HL-60/S4 treated with phorbol 12-myristate 13-acetate at 8.2 ng/mL for 4 days and 3 days (cell line): ENCODE measurements at regions not wholly inside any gene's neighbourhood (a gene's known extent, or its start where the extent isn't known, plus 50 kb on each side); places are given as distances from the start of the nearest gene placed in this dataset.

Experiments
- in situ Hi-C: fragments of 300-500 bp; cut with MboI; formaldehyde crosslinking; loops from 2 replicates; pipeline ENCODE4 v1.15.0; 2022; ENCODE audit warnings: low sequenced_read_pairs

DNA sequence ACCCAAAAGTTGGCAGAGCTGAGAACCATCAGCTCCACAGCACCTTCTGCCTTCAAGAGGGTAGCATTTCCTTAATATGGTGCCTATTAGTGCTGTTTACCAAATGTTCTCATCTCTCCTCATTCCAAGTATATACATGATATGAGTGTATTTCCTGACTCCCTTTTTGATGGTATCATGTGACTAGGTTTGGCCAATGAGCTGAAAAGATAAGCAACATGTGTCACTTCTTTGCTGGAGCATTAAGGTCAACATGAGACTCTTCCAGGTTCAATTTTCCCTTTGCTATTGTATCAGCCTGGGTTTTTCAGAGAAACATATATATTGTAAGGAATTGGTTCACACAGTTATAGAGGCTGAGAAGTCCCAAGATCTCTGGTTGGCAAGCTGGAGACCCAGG lies 310.9 kb downstream of the HRH4 start:
- in situ Hi-C loops = no loop called here

DNA sequence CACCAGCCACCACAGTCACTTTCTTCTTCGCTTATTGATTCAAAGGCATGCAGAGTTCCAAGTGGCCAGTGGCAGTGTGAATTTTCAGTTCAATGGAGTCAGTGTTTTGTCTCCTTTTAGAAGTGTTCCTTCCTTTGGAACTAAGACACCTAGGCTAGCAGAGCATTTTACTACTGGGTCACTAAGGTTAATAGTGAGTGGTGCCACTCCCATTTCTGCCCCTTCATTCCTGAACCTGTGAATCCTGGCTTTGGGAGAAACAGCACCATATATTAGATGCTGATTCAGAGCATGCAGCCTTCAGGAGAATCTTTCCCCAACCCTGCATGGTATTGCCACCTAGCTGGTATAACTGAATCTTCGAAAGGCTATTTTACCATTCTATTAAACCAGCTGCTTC lies 312.7 kb downstream of the HRH4 start:
- in situ Hi-C loops = no loop called here

DNA sequence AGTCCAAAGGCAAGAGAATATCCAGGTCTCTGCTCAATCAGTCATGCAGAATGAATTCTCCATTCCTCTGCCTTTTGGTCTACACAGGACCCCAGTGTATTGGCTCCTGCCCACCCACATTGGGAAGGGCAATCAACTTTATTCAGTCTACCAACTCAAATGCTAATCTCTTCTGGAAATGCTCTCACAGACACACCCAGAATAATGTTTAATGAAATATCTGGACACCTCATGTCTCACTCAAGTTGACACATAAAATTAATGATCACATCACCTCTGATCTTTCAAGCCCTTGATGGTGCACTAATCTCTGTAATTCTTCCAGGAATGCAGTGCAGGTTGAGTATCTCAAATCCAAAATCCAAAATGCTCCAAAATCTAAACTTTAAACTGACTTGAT lies 315.6 kb downstream of the HRH4 start:
- in situ Hi-C loops = no loop called here

DNA sequence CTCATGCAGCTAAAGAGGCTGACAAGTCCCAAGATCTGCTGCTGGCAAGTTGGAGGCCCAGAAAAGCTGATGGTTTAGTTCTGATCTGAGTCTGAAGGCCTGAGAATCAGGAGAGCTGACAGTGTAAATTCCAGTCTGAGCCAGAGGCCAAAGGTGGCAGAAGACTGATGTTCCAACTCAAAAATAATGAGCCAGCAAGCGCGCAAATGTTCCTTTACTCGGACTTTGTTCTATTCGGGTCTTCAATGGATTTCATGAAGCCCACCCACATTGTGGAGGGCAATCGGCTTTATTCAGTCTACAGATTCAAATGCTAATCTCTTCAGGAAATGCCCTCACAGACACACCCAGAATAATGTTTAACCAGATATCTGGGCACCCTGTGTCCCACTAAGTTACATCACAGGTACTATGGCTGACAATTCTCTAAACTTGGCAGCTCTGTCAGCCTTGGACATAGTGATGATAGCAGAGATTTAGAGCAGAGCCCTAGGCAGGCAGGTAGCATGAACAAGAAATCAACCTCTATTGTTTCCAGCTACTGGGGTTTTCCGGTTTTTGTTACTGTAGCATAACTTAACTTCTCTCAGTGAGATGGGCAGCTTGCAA lies 318.5 kb downstream of the HRH4 start:
- in situ Hi-C loops = no loop called here

DNA sequence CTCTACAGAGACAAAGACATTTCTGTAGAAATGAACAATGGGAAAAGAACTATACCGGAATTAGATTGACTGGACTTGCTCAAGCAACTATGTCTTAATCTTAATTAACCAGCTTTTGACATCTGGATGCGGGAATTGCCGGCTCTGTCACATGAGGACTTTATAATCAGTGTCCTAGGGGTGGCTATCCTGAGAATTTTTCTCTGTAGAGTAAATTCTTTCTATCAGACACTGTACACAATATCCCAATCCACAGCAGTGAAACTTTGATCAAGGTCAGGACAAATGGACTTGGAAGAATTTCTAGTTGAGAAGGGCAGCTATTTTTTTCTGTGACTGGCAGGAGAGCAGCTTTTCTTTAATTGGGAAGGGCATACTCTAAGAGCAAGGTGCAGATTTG lies 322.1 kb downstream of the HRH4 start:
- in situ Hi-C loops = no loop called here

DNA sequence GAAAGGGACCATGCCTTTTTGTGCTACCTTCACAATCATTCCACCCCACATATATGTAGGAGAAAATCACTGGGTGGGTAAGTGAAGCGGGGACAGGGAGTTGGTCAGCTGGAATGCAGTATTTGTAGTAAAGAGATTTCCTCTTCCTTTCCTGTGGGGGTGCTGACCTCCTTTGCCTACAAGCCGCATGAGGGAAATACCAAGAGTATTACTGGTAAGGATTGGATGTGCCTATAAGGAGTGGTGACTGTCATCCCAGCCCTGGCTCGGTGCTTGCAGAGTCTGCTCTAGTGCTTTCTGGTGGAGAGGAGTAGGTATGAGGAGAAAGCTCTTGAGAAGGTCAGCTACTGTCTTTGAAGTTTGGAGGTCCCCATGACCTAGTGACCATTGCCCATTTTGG lies 324.6 kb downstream of the HRH4 start:
- in situ Hi-C loops = no loop called here

DNA sequence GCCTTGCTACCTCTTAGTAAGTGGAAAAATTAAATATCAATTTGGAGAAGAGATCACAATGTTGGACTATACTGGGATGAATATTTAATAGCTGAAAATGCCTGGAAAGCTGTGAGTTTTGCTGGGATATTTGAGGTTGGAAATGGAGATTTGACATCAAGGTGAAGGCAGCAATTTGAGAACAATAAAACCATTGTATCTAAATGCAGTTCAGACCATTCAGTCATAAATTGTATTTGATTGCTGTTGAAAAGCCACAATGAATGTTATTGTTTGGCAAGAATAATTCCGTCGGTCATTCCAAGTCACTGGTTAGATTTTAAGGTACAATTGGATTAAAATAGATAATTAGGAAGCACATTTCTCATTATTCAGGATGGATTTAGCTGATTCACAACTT lies 325.6 kb downstream of the HRH4 start:
- in situ Hi-C loops = no loop called here

DNA sequence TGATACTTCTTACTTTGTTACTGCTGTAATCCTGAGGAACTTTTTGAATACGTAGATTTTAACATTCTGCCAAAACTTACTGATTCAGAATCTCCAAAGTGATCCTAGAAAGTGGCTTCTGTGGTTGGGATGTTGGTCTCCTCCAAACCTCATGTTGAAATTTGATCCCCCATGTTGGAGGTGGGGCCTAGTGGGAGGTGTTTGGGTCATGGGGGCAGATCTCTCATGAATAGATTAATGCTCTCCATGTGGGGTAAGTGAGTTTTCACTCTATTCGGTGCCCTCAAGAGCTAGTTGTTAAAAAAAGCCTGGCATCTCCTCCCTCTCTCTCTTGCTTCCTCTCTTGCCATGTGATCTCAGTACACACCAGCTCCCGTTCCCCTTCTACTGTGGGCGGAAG lies 329.9 kb downstream of the HRH4 start:
- in situ Hi-C loops = no loop called here

DNA sequence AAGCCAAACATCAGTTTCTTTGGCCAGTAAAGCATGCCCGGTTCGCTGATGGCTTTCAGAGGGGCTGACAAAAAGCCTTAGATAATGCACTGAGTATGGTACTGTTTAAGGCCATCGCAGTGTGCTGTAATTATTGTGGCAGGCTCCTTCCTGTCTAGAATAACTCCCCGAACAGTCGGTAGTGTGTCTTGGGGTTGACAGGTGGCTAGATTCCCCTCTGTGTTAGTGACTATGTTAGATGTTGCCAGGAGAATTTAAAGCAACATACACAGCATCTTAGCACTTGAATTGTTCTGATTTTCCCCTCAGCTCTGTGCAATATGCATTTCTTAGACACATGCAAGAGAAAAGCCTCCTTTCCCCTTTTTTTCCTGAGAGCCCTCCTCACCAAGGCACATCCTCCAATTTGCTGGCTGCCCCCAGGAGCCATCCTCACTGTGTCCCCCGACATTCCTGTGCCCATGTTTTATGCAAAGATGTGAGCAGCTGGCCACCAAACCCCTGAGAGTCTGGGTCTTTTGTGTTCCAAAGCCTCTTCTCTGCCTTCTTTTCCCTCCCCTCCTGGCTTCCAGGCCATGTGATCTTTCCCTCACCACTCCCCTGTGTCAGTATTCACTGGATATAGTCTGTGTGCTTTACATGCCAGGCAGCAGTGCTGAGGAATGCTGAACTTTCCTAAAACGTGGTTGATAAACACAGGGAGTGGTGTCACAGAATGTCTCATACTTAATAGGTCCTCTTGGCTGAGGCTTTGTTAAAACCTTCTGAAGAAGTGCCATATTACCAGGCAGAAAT lies 331.5 kb downstream of the HRH4 start:
- in situ Hi-C loops = no loop called here

DNA sequence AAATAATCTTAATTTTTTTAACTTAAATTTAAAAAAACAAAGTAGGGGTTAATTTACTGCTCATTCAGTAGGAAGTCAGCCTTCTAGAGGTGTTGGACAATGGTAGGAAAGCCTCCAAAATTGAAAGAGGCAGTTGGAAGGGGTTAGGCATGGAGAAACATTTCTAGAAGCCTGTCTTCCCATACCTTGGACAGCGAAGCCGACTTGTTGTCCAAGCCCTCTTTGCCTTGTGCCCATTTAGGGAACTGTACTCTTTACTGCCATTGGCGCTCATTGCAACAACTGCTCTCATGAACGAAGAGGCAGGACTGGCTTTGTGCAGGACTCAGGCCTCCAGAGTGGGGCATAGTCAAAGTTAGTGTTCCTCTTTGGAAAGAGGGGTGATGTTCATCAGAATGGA lies 333.3 kb downstream of the HRH4 start:
- in situ Hi-C loops = no loop called here

DNA sequence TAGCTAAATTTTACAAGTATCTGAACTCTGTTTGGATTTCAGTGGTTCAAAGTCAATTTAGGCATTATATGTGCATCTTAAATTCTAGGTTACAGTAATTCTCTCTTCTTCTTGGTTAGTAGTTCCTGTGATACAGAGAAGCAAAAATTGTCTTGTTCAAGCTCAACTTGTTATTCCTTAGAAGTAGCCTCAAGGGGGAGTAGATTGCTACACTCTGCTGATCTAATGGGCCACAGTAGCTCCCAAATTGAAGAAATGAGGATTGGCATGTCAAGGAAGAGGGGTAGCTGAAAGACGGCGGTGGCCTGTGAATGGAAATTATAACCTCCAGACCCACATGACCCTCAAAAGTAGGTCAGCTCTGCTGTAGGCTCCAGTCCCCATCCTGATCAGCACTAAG lies 334.7 kb downstream of the HRH4 start:
- in situ Hi-C loops = no loop called here

DNA sequence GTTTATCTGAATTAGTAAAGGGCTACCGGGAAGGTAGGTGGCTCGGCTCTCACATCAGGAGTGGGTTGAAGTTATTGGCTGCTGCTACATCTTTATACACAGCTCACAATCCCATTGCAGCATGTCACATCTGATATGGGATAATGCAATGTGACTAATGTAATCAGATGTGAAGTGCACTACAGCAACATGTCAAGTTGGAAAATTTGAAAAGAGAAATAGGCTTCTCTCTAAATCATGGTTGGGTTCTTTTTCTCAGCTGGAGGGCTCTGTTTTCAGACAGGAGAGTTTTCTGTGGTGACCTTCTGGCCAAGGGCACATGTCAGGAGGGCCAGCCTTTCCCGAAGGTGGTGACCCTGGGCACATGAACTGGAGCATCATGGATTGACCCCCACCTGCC lies 337.5 kb downstream of the HRH4 start:
- in situ Hi-C loops = no loop called here

DNA sequence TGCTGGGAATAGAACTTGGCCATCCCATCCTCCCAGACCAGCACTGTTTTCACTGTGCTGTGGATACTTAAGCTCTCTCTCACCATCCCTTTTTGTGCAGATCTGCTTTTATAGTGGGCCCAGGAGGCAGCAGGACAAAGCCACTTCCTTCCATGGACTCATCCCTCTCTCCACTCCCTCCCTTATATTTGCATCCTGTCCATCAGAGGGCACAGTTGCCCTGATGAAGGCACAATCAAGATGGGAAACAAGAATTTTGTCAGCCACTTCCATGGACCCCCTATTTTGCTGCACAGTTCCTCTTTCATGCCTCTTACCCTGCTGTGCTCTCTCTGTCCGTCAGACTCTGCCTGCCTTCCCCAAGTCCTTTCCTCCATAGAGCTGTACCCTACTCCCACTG lies 338.7 kb downstream of the HRH4 start:
- in situ Hi-C loops = no loop called here

DNA sequence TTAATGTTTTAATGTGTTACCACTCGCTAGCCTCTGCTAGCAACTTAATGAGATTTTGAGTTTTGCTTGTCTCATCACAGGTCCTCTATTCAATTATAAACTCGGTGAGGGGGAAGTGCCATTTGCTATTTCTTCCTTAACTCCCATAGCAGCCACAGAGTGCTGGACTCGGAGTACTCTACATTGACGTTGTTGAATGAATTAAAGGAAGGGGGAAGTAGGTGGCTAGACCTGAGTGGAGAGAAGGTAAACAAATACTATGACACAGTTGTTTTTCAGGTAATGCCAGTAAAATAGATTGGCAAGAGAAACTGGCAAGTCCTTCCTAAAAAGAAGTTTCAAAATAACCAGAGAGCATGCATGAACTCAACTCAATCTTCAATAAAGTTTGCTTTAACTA lies 339.3 kb downstream of the HRH4 start:
- in situ Hi-C loops = no loop called here

DNA sequence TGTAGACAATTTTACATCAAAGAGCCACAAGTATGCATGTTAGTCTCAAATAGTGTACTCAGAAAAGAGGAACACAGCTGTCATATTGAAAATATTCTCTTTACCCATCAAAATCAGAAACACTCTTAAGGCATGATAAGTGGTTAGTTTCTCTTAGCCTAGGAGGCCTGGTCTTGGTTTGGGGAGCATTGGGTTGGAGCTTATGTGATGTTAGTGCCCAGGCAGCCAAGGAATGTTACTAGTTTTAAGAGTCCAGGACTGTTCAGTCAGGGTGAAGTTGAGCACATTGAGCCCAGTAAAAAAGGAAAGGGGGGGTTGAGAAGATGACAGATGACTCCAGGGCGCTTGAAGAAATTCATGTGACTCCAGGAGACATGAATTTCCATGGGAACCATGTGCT lies 340.6 kb downstream of the HRH4 start:
- in situ Hi-C loops = no loop called here

DNA sequence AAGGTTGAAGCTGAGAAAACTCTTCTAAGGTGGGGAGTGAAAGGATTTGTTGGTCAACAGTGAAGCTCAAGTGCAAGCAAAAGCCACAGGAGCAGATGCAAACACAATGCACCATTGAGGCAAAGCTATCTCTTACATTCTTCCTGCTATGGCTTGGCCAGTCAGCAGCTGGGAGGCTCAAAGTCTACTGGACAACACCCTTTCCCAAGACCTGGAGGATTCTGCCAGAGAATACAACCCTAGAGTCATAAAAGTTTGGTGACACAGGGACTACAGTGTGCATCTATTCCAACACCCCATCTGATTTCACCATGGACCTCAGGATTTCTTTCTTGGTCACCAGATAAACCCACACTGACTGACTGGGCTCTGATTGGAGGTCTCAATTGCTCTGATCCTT lies 342.0 kb downstream of the HRH4 start:
- in situ Hi-C loops = no loop called here

DNA sequence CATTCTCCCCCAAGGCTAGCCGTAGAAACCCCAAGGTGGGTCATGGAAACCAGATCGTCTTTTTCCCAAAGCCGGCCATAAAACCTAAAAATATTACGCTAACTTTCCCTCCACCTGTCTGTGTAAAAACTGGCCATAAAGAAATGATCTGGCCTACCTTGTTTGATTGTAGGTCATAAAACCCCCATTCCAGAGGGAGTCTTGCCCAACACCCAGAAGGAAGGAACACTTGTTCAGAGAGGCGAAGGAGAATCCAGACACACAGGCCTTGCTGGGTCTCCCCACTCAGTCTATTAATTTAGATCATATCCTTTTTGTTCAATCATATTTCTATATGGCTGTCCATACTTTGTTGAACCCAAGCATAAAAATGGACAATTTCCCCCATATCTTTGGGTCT lies 344.7 kb downstream of the HRH4 start:
- in situ Hi-C loops = no loop called here

DNA sequence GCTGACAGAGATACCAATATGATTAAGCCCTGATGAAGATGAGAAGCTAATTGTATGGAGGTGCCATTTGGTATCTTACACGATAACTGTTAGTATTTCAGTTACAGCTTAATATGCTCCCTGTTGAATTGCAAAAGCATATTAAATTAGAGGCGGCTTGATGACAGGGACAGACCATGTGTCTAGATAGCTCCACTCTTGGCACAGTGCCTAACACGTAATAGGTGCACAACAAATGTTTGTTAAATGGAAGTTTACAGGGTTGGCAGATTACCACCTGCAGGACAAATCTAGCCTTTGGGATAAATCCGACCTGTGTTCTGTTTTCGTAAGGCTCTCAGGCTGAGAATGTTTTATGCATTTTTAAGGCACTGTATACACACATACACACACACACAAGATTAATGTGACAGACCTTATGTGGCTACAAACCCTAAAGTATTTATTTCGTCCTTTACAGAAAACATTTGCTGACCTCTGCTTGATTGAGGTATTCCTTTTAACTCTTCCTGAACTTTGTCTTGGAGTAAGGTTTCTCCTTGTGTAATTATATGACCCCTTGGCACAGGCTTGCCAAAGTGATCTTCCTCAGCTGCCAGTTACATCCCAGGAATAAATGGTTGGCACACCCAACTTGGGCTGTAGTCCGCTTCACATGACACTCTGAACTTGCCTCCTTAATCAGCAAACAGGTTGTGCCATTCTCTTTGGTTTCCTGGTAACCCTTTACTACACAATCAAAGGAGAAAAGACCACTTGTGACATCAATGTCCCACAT lies 348.9 kb downstream of the HRH4 start:
- in situ Hi-C loops = no loop called here

DNA sequence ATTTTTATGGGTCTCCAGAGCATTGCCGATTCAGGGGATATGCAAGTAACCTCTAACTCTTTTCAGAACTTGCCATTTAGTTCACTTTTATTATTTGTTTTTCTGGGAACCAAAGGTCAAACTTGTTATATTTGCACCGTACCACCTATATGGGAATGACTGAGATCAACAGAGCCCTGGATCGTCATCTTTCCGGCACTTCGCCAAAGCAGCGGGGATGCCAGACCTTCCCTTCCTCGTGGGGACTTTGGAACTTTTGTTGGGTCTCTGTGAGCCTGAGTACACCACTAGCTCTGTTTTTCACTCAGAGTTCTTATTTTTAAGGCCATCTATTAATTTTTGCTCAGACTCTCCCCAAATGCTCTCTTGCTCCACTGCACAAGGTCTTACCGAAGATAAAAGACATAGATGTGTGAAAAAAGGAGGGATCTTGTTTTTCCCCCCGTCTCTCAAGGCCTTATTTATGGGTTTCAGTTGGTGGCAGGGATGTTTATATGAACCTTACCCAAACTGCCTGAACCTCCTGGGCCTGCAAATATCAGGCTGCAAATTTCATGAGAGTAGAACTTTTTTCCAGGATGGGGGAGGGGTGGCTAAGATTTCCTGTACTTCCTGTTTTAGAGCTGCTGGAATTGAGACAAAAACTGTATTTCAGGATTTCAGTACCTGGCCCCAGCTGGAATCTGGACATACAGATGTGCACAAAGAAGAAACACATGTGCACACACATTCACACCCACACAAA lies 350.3 kb downstream of the HRH4 start:
- in situ Hi-C loops = no loop called here

DNA sequence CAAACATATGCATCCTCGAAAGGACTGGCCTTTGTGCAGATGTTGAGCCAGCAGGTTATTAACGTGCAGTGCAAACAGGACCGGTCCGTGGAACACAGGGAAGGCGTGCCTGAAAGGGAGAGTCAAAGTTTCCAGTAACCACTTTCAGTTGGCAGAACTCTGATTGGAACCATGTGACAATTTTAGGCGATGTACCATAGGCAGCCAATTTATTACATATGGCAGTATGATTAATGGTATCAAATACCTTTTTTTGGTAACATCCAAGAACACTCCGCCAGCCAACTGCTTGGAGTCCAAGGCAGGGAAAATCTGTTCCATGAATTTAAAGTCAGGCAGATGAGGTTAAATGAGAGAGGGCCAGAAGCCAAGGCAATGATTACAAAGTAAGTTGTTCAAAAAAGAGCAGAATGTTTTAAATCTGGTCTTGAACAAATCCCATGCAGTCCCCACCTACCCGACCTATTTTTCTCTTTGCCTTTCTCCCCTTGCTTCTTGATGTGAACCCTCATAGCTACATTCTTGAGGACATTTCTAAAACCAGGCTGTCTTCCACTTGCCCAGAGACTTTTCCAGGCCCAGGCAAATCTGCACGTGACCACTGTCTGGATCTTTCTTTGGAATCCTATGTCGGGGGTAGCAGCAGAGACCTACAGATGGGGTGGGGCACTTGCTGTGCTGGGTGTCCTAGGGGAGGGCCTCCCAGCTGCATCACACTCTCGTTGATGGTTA lies 351.7 kb downstream of the HRH4 start:
- in situ Hi-C loops = no loop called here

DNA sequence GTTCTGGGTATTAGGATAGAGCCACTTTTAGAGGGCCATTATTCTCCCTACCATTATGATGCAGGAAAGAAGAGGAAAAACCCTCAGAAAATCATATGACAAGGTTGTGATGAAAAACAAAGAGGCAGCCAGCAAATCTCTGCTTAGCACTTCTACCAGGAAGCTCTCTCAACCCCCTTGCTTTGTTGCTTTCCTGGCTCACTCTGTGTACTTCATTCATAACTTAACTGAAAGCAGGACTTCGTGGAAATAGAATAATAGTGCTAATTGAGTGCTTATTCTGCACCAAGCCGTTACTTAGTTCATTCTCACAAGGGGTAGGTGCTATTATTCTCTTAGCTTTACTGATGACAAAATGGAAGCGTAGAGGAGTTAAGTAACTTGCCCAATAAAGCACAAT lies 354.1 kb downstream of the HRH4 start:
- in situ Hi-C loops = no loop called here
